SK-N-SH (cell line): ENCODE measurements at regions not wholly inside any gene's neighbourhood (a gene's known extent, or its start where the extent isn't known, plus 50 kb on each side); places are given as distances from the start of the nearest gene placed in this dataset.

ENCODE experiments used
- RAD21 ChIP-seq: IDR thresholded peaks from 2 replicates; pipeline ENCODE4 v1.6.1; 2012; ENCODE audit warnings: mild to moderate bottlenecking, low read length
- TF ChIP-seq, protein P1 (sequence below): fragments of 200-600 bp; sonication (generic); IDR thresholded peaks from 2 replicates; pipeline ENCODE4 v1.6.1; 2017; ENCODE audit warnings: antibody characterized with exemption, mild to moderate bottlenecking, moderate library complexity

DNA sequence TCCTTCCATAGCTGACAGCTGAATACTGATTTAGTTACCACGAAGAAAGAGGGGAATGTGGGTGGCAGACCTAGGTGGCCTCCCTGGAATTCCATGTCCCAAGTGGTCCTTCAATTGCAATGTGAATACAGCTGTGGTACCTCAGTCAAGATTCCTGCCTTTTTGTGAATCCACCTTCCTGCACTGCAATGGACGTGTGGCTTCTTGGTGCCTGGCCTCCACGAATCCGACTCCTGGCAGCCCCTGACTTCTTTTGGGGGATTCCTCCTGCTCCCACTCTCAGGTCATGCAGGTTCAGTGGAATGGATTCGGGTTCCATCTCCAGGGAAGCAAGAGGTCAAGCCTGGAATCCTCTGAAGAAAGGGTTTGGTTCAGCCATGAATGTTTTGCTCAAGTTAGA, 117.8 kb downstream of the DACT2 start:
- TF ChIP-seq, protein P1, sequence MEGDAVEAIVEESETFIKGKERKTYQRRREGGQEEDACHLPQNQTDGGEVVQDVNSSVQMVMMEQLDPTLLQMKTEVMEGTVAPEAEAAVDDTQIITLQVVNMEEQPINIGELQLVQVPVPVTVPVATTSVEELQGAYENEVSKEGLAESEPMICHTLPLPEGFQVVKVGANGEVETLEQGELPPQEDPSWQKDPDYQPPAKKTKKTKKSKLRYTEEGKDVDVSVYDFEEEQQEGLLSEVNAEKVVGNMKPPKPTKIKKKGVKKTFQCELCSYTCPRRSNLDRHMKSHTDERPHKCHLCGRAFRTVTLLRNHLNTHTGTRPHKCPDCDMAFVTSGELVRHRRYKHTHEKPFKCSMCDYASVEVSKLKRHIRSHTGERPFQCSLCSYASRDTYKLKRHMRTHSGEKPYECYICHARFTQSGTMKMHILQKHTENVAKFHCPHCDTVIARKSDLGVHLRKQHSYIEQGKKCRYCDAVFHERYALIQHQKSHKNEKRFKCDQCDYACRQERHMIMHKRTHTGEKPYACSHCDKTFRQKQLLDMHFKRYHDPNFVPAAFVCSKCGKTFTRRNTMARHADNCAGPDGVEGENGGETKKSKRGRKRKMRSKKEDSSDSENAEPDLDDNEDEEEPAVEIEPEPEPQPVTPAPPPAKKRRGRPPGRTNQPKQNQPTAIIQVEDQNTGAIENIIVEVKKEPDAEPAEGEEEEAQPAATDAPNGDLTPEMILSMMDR = no peak
- TF ChIP-seq RAD21 = no peak
